Liver (tissue), 7 donors: ENCODE measurements at regions not wholly inside any gene's neighbourhood (a gene's known extent, or its start where the extent isn't known, plus 50 kb on each side); places are given as distances from the start of the nearest gene placed in this dataset.

Experiments
- DNase-seq: peaks from one replicate; pipeline ENCODE4 v3.0.0-alpha.2; 2017; ENCODE audit warnings: low spot score
- H3K27ac ChIP-seq, 2 donors: one replicate each; pipeline ENCODE4 v1.7.0; 2013; ENCODE audit warnings: inconsistent platforms in 2 of 2, low read length in 2 of 2, control low read depth in 1 of 2, low read depth in 1 of 2, mild to moderate bottlenecking in 1 of 2
- H3K27me3 ChIP-seq, 4 donors: one replicate each; pipeline versions ENCODE4 v1.6.1 to v1.7.0; 2013; ENCODE audit warnings: low read length in 3 of 4, inconsistent platforms in 1 of 4, mild to moderate bottlenecking in 1 of 4, moderate library complexity in 1 of 4; ENCODE audit not compliant: control insufficient read depth in 4 of 4, insufficient read depth in 4 of 4
- H3K36me3 ChIP-seq, 4 donors: one replicate each; pipeline versions ENCODE4 v1.6.1 to v1.7.0; 2013; ENCODE audit warnings: low read length in 3 of 4, mild to moderate bottlenecking in 3 of 4, low read depth in 1 of 4, moderate library complexity in 1 of 4; ENCODE audit not compliant: control insufficient read depth in 4 of 4, insufficient read depth in 3 of 4
- H3K4me1 ChIP-seq, 4 donors: one replicate each; pipeline versions ENCODE4 v1.6.1 to v1.7.0; 2013; ENCODE audit warnings: low read length in 3 of 4, mild to moderate bottlenecking in 3 of 4, moderate library complexity in 1 of 4; ENCODE audit not compliant: control insufficient read depth in 4 of 4, insufficient read depth in 4 of 4
- H3K4me3 ChIP-seq, 3 donors: one replicate each; pipeline versions ENCODE4 v1.6.1 to v1.7.0; 2013; ENCODE audit warnings: low read length in 3 of 3, control low read depth in 1 of 3, low read depth in 1 of 3, mild to moderate bottlenecking in 1 of 3
- H3K9ac ChIP-seq, 2 donors: one replicate each; pipeline ENCODE4 v1.7.0; 2013; ENCODE audit warnings: low read length in 2 of 2, mild to moderate bottlenecking in 2 of 2, moderate library complexity in 2 of 2, control low read depth in 1 of 2, low read depth in 1 of 2
- H3K9me3 ChIP-seq, 4 donors: one replicate each; pipeline versions ENCODE4 v1.6.1 to v1.7.0; 2013; ENCODE audit warnings: low read length in 3 of 4; ENCODE audit not compliant: control insufficient read depth in 4 of 4
- ATF3 ChIP-seq: IDR thresholded peaks from 2 replicates; pipeline ENCODE4 v1.6.1; 2016; ENCODE audit warnings: antibody characterized with exemption
- CTCF ChIP-seq: fragments of 150-350 bp; IDR thresholded peaks from 2 replicates; pipeline ENCODE4 v1.5.1; 2017; ENCODE audit warnings: improper control_type of control experiment, low read depth, low read length; ENCODE audit not compliant: missing input control
- EGR1 ChIP-seq, 2 donors: IDR thresholded peaks; 2 replicates each; pipeline ENCODE4 v1.6.1; 2016 to 2018; ENCODE audit warnings: antibody characterized with exemption in 2 of 2, low read depth in 2 of 2
- FOXA1 ChIP-seq: IDR thresholded peaks from 2 replicates; pipeline ENCODE4 v1.6.1; 2016; ENCODE audit warnings: antibody characterized with exemption
- FOXA2 ChIP-seq: IDR thresholded peaks from 2 replicates; pipeline ENCODE4 v1.6.1; 2016; ENCODE audit warnings: antibody characterized with exemption
- GABPA ChIP-seq, 2 donors: IDR thresholded peaks in 1 of 2; conservative IDR thresholded peaks in 1 of 2; 2 replicates each; pipeline ENCODE4 v1.6.1; 2016; ENCODE audit warnings: antibody characterized with exemption in 2 of 2, mild to moderate bottlenecking in 1 of 2, moderate library complexity in 1 of 2
- HNF4A ChIP-seq, 2 donors: conservative IDR thresholded peaks; 2 replicates each; pipeline ENCODE4 v1.6.1; 2016; ENCODE audit warnings: antibody characterized with exemption in 2 of 2, mild to moderate bottlenecking in 2 of 2
- HNF4G ChIP-seq: IDR thresholded peaks from 2 replicates; pipeline ENCODE4 v1.6.1; 2016; ENCODE audit warnings: antibody characterized with exemption
- MAX ChIP-seq: IDR thresholded peaks from 2 replicates; pipeline ENCODE4 v1.6.1; 2016; ENCODE audit warnings: antibody characterized with exemption
- NR2F2 ChIP-seq: IDR thresholded peaks from 2 replicates; pipeline ENCODE4 v1.6.1; 2016; ENCODE audit warnings: antibody characterized with exemption
- RAD21 ChIP-seq, 2 donors: IDR thresholded peaks; 2 replicates each; pipeline ENCODE4 v1.6.1; 2016; ENCODE audit warnings: antibody characterized with exemption in 2 of 2, mild to moderate bottlenecking in 2 of 2
- RXRA ChIP-seq, 2 donors: IDR thresholded peaks; 2 replicates each; pipeline ENCODE4 v1.6.1; 2017 to 2018; ENCODE audit warnings: antibody characterized with exemption in 2 of 2, mild to moderate bottlenecking in 1 of 2
- SP1 ChIP-seq: IDR thresholded peaks from 2 replicates; pipeline ENCODE4 v1.6.1; 2018; ENCODE audit warnings: antibody characterized with exemption, mild to moderate bottlenecking
- TAF1 ChIP-seq: conservative IDR thresholded peaks from 2 replicates; pipeline ENCODE4 v1.6.1; 2016; ENCODE audit warnings: antibody characterized with exemption, mild to moderate bottlenecking
- YY1 ChIP-seq: IDR thresholded peaks from 2 replicates; pipeline ENCODE4 v1.6.1; 2016; ENCODE audit warnings: antibody characterized with exemption, mild to moderate bottlenecking
- ZBTB33 ChIP-seq: IDR thresholded peaks from 2 replicates; pipeline ENCODE4 v1.6.1; 2016; ENCODE audit warnings: antibody characterized with exemption
- TF ChIP-seq, protein P1 (sequence below): IDR thresholded peaks from 2 replicates; pipeline ENCODE4 v1.6.1; 2016; ENCODE audit warnings: antibody characterized with exemption, mild to moderate bottlenecking
- donor health status: healthy.
- donor health status: healthy.
- donor health status: healthy.
- donor health status: healthy.

DNA sequence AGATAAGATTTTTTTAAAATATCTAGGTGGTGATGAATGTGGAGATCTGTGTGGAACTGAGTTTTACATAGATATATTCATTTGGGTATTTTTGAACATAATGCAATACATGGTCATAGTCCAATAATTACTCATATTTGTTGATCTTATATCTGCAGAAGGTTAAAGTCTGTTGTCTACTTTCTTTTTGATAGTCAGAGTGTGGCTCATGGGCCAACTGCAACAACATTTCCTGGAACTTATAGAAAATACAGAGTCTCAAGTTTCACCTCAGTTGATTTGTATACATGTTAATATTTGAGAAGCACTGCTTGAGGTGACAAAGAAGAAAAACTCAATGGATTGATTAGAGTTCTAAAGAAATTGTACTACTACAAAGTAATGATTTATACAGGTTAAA is 408.4 kb downstream of the ARAP2 start:
- Histone ChIP-seq H3K9ac (no peak overlapping the region), H3K4me1 (no peaks in the 10 kb centered on the region), H3K36me3 (no peaks in the 10 kb centered on the region), H3K27me3 (no peaks in the 10 kb centered on the region), H3K4me3 (no peak overlapping the region), H3K9me3 (no peaks in the 10 kb centered on the region), H3K27ac (no peak overlapping the region)
- TF ChIP-seq CTCF (no peak), YY1 (no peak), RAD21 (IDR thresholded peaks at IDR 0.05) (no peak), SP1 (no peak), ATF3 (no peak), EGR1 (IDR thresholded peaks at IDR 0.05; ENCODE audit: low read depth in 2 of 2) (no peak), HNF4A (conservative IDR thresholded peaks at IDR 0.05) (no peak), TAF1 (no peak), RXRA (IDR thresholded peaks at IDR 0.05) (no peak), HNF4G (no peak), FOXA2 (no peak), NR2F2 (no peak), MAX (no peak), ZBTB33 (no peak), FOXA1 (no peak), GABPA (IDR thresholded peaks at IDR 0.05 in 1 of 2, conservative IDR thresholded peaks at IDR 0.05 in 1 of 2) (no peak)
- TF ChIP-seq, protein P1, sequence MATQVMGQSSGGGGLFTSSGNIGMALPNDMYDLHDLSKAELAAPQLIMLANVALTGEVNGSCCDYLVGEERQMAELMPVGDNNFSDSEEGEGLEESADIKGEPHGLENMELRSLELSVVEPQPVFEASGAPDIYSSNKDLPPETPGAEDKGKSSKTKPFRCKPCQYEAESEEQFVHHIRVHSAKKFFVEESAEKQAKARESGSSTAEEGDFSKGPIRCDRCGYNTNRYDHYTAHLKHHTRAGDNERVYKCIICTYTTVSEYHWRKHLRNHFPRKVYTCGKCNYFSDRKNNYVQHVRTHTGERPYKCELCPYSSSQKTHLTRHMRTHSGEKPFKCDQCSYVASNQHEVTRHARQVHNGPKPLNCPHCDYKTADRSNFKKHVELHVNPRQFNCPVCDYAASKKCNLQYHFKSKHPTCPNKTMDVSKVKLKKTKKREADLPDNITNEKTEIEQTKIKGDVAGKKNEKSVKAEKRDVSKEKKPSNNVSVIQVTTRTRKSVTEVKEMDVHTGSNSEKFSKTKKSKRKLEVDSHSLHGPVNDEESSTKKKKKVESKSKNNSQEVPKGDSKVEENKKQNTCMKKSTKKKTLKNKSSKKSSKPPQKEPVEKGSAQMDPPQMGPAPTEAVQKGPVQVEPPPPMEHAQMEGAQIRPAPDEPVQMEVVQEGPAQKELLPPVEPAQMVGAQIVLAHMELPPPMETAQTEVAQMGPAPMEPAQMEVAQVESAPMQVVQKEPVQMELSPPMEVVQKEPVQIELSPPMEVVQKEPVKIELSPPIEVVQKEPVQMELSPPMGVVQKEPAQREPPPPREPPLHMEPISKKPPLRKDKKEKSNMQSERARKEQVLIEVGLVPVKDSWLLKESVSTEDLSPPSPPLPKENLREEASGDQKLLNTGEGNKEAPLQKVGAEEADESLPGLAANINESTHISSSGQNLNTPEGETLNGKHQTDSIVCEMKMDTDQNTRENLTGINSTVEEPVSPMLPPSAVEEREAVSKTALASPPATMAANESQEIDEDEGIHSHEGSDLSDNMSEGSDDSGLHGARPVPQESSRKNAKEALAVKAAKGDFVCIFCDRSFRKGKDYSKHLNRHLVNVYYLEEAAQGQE, result no peak
- no peak for DNase-seq

DNA sequence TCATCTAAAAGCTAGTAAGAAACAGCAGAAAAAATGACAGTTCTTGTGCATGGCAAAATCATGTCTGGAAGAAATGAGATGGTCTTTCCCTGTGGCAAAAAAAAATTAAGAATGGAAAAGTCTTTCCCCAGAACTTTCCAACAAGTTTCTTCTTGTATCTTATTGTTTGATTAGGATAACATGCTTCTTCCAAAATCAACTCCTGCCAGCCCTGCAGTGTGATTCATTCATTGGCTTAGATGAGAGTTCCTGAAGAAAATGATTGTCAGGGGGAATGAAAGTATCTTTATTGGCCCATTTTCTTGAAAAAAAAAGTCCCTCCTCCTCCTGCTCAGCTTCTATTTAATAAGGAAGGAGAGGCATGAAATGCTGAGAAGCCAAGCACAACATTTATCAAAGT is 407.7 kb downstream of the ARAP2 start:
- H3K4me1 ChIP-seq, result no peaks in the 10 kb centered on the region
- no peak overlapping the region for H3K9ac ChIP-seq
- no peaks in the 10 kb centered on the region for H3K27me3 ChIP-seq
- no peak overlapping the region for H3K27ac ChIP-seq
- H3K4me3 ChIP-seq, result no peak overlapping the region
- H3K36me3 ChIP-seq, result no peaks in the 10 kb centered on the region
- no peak for DNase-seq
- no peaks in the 10 kb centered on the region for H3K9me3 ChIP-seq
- TF ChIP-seq GABPA (IDR thresholded peaks at IDR 0.05 in 1 of 2, conservative IDR thresholded peaks at IDR 0.05 in 1 of 2), result no peak
- no peak for TF ChIP-seq HNF4A (conservative IDR thresholded peaks at IDR 0.05)
- no peak for TF ChIP-seq CTCF
- no peak for TF ChIP-seq MAX
- no peak for TF ChIP-seq TAF1
- TF ChIP-seq, protein P1, result no peak
